H1 (cell line): ENCODE measurements at regions not wholly inside any gene's neighbourhood (a gene's known extent, or its start where the extent isn't known, plus 50 kb on each side); places are given as distances from the start of the nearest gene placed in this dataset.

ENCODE experiments used
- CTCF ChIP-seq, 3 experiments: IDR thresholded peaks; 1 replicate in 2 of 3; 2 replicates in 1 of 3; pipeline versions ENCODE4 v1.5.1 to v1.6.1; 2011; ENCODE audit warnings: low read length in 3 of 3, mild to moderate bottlenecking in 3 of 3, inconsistent platforms in 2 of 3, low read depth in 1 of 3, moderate library complexity in 1 of 3; ENCODE audit not compliant: insufficient read depth in 1 of 3; ENCODE audit errors: control extremely low read depth in 1 of 3
- POLR2A ChIP-seq, 2 experiments: IDR thresholded peaks; 1 replicate in 1 of 2; 2 replicates in 1 of 2; pipeline ENCODE4 v1.6.1; 2011; ENCODE audit warnings: low read depth in 2 of 2, low read length in 2 of 2, mild to moderate bottlenecking in 2 of 2; ENCODE audit errors: control extremely low read depth in 1 of 2
- POLR2AphosphoS5 ChIP-seq: IDR thresholded peaks from 2 replicates; pipeline ENCODE4 v1.6.1; 2011; ENCODE audit warnings: low read depth, low read length
- RAD21 ChIP-seq, 2 experiments: IDR thresholded peaks in 1 of 2; conservative IDR thresholded peaks in 1 of 2; 2 replicates each; pipeline ENCODE4 v1.6.1; 2011; ENCODE audit warnings: low read depth in 2 of 2, low read length in 2 of 2, improper control_type of control experiment in 1 of 2, inconsistent platforms in 1 of 2, mild to moderate bottlenecking in 1 of 2, moderate library complexity in 1 of 2
- SUZ12 ChIP-seq: fragments of 200-600 bp; sonication (generic); IDR thresholded peaks from 2 replicates; pipeline ENCODE4 v1.6.1; 2012; ENCODE audit warnings: mild to moderate bottlenecking, inconsistent platforms, low read length, moderate library complexity, mixed read lengths
- USF2 ChIP-seq: IDR thresholded peaks from 2 replicates; pipeline ENCODE4 v1.6.1; 2011; ENCODE audit warnings: low read length, improper control_type of control experiment

- TF ChIP-seq POLR2A (IDR thresholded peaks at IDR 0.05; ENCODE audit: control extremely low read depth in 1 of 2, low read depth in 2 of 2, low read length in 2 of 2) = no peak
- TF ChIP-seq CTCF (IDR thresholded peaks at IDR 0.05; ENCODE audit: control extremely low read depth in 1 of 3, insufficient read depth in 1 of 3, low read depth in 1 of 3, low read length in 3 of 3) = no peak
- no peak for TF ChIP-seq RAD21 (IDR thresholded peaks at IDR 0.05 in 1 of 2, conservative IDR thresholded peaks at IDR 0.05 in 1 of 2; ENCODE audit: low read depth in 2 of 2, low read length in 2 of 2)
- TF ChIP-seq USF2 = no peak
- TF ChIP-seq POLR2AphosphoS5 = no peak
- TF ChIP-seq SUZ12 = no peak
Observed at GRCh38 chr6:14786008-14786407, 459.9 kb upstream of the JARID2 start.
